Choroid plexus epithelial cell (primary cell): ENCODE measurements at regions not wholly inside any gene's neighbourhood (a gene's known extent, or its start where the extent isn't known, plus 50 kb on each side); places are given as distances from the start of the nearest gene placed in this dataset.

Source experiments
- DNase-seq: peaks from one replicate; pipeline ENCODE4 v3.0.0-alpha.2; 2010; ENCODE audit warnings: low read depth
- H3K4me3 ChIP-seq: 2 replicates; pipeline ENCODE4 v1.5.1; 2011; ENCODE audit warnings: low read depth, mild to moderate bottlenecking, control low read depth, low read length, moderate library complexity
- CTCF ChIP-seq: conservative IDR thresholded peaks from 2 replicates; pipeline ENCODE4 v1.5.1; 2011; ENCODE audit warnings: low read depth, mild to moderate bottlenecking, control low read depth, inconsistent platforms, low read length, moderate library complexity

GRCh38 chr11:26846227-26846626 lies 124.4 kb upstream of the SLC5A12 start:
- TF ChIP-seq CTCF = no peak
- no peak for DNase-seq

GRCh38 chr11:26847459-26847858 lies 125.6 kb upstream of the SLC5A12 start:
- TF ChIP-seq CTCF = no peak
- H3K4me3 ChIP-seq = no peak overlapping the region

More at GRCh38 chr11:26846227-26846626, 124.4 kb upstream of the SLC5A12 start:
- no peak overlapping the region for H3K4me3 ChIP-seq

DNA sequence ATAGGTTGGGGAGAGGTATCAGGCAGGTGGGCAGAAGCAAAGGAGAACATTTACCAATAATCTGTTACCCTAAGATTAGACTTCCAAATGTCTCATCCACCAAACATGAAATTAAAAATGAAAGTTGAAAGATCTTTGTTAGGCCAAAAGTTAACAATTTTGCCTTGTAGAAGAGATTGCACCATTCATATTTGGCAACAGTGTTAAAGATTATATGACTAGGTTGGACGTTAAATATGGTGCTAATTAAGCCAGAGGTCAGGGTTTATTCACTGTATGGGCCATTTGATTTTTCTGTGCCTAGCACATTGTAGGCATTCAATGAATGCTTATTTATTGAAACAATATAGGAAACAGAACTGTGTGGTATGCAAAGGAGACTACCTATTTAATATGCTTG lies 126.1 kb upstream of the SLC5A12 start:
- no peak for TF ChIP-seq CTCF
- no peak overlapping the region for H3K4me3 ChIP-seq
- DNase-seq = no peak

More at GRCh38 chr11:26847459-26847858, 125.6 kb upstream of the SLC5A12 start:
- DNase-seq = peak; percentile 94

- H3K4me3 ChIP-seq = no peak overlapping the region
- DNase-seq = no peak
- TF ChIP-seq CTCF = no peak
Measured at GRCh38 chr11:26849036-26849435, 127.2 kb upstream of the SLC5A12 start.

DNA sequence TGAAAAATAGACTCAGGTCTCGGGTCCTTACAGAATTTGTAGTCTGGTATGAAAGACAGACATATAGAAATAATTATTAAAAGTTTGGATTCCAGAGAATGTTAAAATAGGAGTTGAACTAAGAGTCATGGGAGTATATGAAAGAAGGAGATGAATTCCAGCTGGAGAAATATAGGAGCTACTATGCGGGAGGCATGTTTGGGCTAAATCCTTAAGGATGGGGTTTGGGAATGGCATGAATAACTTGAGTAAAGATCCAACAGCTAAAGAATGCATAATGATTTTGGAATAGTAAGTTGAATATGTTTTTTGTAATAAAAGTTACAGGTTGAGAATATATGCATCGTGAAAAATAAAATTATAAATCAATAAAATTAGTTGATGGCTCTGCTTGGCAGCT lies 129.4 kb upstream of the SLC5A12 start:
- TF ChIP-seq CTCF = no peak
- H3K4me3 ChIP-seq = no peak overlapping the region
- DNase-seq = no peak

GRCh38 chr11:26851696-26852095 lies 129.8 kb upstream of the SLC5A12 start:
- DNase-seq = no peak
- no peak for TF ChIP-seq CTCF
- H3K4me3 ChIP-seq = no peak overlapping the region

DNA sequence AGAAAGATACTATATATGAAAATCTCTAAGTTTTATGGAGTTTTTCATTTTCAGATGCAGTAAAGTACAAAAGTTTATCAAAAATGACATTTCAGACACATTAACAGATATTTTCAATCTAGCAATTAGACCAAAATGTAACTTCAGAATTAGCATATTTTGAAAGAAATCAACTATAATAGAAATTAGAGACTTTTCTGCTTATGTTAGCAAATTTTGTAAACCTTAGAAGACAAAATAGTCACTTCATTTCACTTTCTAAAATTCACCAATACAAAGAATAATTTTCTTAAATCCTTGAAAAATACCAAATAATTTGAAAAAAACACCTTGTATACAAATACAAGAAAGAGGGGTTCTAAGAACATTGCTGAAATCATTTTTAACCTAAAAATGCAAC lies 135.8 kb upstream of the FIBIN start:
- no peak overlapping the region for H3K4me3 ChIP-seq
- no peak for TF ChIP-seq CTCF
- DNase-seq = no peak
